HG02885 (cell line): ENCODE measurements at regions not wholly inside any gene's neighbourhood (a gene's known extent, or its start where the extent isn't known, plus 50 kb on each side); places are given as distances from the start of the nearest gene placed in this dataset.
"Not testable (repeated sequence)": the region's sequence is repeated elsewhere in the genome, so short reads cannot be mapped to it uniquely, and the experiment has no call there.

Experiments used
- ATAC-seq: cut with Tn5 transposase; IDR thresholded peaks from one replicate; pipeline ENCODE4 v1.9.1; 2021; ENCODE audit warnings: mild to moderate bottlenecking; ENCODE audit not compliant: unreplicated experiment, poor library complexity

DNA sequence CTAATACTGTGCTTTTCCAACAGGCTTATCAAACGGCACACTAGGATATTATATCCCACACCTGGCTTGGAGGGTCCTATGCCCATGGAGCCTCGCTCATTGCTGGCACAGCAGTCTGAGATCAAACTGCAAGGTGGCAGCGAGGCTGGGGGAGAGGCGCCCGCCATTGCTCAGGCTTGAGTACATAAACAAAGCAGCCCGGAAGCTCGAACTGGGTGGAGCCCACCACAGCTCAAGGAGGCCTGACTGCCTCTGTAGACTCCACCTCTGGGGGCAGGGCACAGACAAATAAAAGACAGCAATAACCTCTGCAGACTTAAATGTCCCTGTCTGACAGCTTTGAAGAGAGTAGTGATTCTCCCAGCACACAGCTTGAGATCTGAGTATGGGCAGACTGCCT is 128.0 kb upstream of the CAV2 start:
- ATAC-seq = not testable (repeated sequence)

DNA sequence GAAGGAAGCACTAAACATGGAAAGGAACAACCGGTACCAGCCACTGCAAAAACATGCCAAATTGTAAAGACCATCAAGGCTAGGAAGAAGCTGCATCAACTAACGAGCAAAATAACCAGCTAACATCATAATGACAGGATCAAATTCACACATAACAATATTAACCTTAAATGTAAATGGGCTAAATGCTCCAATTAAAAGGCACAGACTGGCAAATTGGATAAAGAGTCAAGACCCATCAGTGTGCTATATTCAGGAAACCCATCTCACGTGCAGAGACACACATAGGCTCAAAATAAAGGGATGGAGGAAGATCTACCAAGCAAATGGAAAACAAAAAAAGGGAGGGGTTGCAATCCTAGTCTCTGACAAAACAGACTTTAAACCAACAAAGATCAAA is 126.3 kb upstream of the CAV2 start:
- ATAC-seq = not testable (repeated sequence)

- no peak for ATAC-seq
These were observed 121.8 kb upstream of the CAV2 start for GRCh38 chr7:116377721-116378120.

DNA sequence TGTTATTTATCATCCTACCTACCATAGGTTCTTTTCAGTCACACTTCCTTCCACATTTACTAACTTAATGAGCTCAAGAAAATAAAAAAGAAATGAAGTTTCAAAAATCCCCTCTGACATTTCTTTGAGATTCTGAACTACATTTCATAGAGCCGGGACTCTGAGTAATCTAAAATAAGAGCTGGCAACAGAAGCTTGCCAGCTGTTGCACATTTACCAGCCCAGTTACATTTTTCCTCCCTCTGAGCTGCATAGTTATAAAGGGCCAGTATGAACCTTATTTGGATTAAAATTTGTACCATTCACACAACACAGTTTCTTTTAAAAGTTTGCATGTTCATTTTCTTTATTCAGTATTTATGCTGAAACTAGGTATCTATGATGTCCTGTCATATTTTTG is 119.5 kb upstream of the CAV2 start:
- ATAC-seq = no peak

- peak; percentile 50 for ATAC-seq
These were observed 117.2 kb upstream of the CAV2 start for GRCh38 chr7:116382375-116382774.

- no peak for ATAC-seq
These were observed 114.5 kb upstream of the CAV2 start for GRCh38 chr7:116384936-116385635.

GRCh38 chr7:116386674-116387073 is 112.9 kb upstream of the CAV2 start:
- ATAC-seq = no peak

- no peak for ATAC-seq
These were observed 109.2 kb upstream of the CAV2 start for GRCh38 chr7:116390363-116390762.

GRCh38 chr7:116392806-116393205 is 106.7 kb upstream of the CAV2 start:
- no peak for ATAC-seq

DNA sequence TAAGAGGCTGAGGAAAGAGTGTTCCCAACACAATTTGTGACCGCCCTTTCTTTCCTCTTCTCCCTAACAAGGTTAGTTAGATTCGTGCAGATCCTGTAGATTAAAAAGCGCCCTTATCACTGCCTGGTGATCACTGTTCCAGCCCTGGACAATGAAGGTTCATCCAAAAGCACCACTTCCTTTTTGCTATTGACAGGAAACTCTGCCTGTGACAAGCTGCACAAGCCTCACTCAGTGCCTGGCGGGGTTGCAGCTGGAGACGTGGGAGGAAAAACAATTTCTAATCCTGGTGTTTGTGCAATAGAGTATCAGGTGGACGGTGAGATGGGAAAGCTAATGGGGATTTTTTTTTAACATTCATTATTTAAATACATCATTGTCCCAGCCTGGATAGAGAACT is 105.9 kb upstream of the CAV2 start:
- ATAC-seq = no peak

- ATAC-seq = no peak
These were observed 105.4 kb upstream of the CAV2 start for GRCh38 chr7:116394106-116394505.

GRCh38 chr7:116395141-116395791 is 104.3 kb upstream of the CAV2 start:
- ATAC-seq = no peak

GRCh38 chr7:116398672-116399071 is 100.9 kb upstream of the CAV2 start:
- no peak for ATAC-seq

DNA sequence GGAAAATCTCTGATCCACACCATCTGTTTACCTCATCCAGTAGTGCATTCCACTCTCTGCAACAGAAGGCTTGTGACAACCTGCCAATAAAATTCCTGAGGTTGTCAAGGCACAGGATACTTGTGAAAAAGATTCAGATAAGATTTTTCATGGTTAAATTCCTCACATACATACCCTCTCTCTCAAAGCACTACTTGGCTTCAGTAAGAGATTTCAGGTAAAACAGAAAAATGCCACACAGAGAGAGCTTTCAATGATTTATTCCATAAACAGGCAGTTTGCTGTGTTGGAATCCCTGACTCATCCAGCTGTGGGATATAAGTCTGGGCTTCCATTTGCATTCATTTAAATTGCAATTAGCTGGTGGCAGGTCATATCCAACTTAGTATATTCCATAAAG is 99.7 kb upstream of the CAV2 start:
- no peak for ATAC-seq

GRCh38 chr7:116400522-116400921 is 99.0 kb upstream of the CAV2 start:
- no peak for ATAC-seq

GRCh38 chr7:116401711-116402110 is 97.8 kb upstream of the CAV2 start:
- ATAC-seq = no peak

- no peak for ATAC-seq
These were observed 96.3 kb upstream of the CAV2 start for GRCh38 chr7:116403265-116403664.

DNA sequence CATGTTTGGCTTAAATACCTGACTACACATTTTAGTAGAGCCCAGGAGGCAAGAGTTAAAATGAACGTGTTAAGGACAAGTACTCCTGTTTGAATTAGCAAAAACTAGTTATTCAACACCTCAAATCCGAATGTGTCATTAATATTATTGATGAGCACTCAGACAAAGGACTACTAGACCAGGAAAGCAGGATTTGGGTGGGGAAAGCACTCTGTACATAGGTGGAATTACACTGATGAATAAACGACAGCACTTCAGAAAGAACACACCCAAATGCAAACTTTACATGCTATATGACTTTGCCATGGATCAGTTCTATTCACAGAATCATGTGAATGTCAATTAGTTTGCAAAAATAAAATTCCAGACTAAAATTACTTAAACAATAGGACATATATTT is 95.1 kb upstream of the CAV2 start:
- no peak for ATAC-seq

GRCh38 chr7:116405810-116406209 is 93.7 kb upstream of the CAV2 start:
- ATAC-seq = no peak

- ATAC-seq = no peak
These were observed 92.4 kb upstream of the CAV2 start for GRCh38 chr7:116407165-116407564.

DNA sequence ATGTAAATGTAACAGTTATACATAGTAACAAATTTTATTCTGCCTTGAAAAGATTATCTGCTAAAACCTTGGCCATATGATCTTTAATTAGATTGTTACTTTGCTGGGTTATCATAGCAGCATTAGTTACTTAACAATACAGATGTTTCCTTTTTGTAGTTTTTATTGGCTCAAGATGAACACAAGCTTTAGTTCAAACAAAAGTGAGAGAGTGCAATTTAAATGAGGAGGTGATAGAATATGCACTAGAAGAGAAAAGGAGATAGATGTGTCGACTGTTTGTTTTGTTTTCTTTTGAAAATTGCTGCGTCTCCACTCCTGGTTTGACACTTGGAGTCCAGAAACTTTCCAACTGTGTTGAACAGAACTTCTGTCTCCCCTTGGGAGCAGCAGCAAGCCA is 91.4 kb upstream of the CAV2 start:
- no peak for ATAC-seq

DNA sequence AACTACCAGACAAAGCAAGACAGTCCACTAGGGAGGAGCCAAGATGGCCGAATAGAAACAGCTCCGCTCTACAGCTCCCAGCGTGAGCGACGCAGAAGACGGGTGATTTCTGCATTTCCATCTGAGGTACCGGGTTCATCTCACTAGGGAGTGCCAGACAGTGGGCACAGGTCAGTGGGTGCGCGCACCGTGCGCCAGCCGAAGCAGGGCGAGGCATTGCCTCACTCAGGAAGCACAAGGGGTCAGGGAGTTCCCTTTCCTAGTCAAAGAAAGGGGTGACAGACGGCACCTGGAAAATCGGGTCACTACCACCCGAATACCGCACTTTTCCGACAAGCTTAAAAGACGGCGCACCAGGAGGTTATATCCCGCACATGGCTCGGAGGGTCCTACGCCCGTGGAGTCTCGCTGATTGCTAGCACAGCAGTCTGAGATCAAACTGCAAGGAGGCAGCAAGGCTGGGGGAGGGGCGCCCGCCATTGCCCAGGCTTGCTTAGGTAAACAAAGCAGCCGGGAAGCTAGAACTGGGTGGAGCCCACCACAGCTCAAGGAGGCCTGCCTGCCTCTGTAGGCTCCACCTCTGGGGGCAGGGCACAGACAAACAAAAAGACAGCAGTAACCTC is 90.6 kb upstream of the CAV2 start:
- ATAC-seq = not testable (repeated sequence)
